ENCODE measurements at regions not wholly inside any gene's neighbourhood (a gene's known extent, or its start where the extent isn't known, plus 50 kb on each side); places are given as distances from the start of the nearest gene placed in this dataset.

- H3K9me3 ChIP-seq (ENCODE audit: control extremely low read depth in 1 of 5, control insufficient read depth in 4 of 5, insufficient read depth in 2 of 5, low read depth in 1 of 5, low read length in 4 of 5): peaks cover 0 to 8% (median 0%) of the 10 kb centered on the region in 5 experiments
- 50% methylated on average over 2 of the region's 4 CpGs for WGBS (ENCODE audit: insufficient coverage)
- H3K4me1 ChIP-seq (ENCODE audit: control extremely low read depth in 1 of 4, control insufficient read depth in 4 of 4, insufficient read depth in 4 of 4, low read length in 3 of 4): peaks cover 5 to 23% (median 15%) of the 10 kb centered on the region in 4 experiments
- ChIA-PET CTCF (no interaction called here), POLR2A (no interaction called here)
- H3K27me3 ChIP-seq (replicated peaks in 2 of 5; ENCODE audit: control insufficient read depth in 4 of 5, insufficient read depth in 5 of 5, low read length in 4 of 5): no peaks in the 10 kb centered on the region
- H3K4me3 ChIP-seq (ENCODE audit: control insufficient read depth in 1 of 7, extremely low read depth in 1 of 7, insufficient read depth in 4 of 7, low read depth in 2 of 7, low read length in 6 of 7): no peak overlapping the region
- no peaks in the 10 kb centered on the region for H3K36me3 ChIP-seq (ENCODE audit: control insufficient read depth in 4 of 4, insufficient read depth in 4 of 4, low read length in 3 of 4)
- H3K27ac ChIP-seq (ENCODE audit: insufficient read depth in 1 of 2, low read depth in 1 of 2, low read length in 2 of 2, poor library complexity in 1 of 2, severe bottlenecking in 2 of 2): no peak overlapping the region
- DNase-seq: peak; percentile 11 to 38 (median 37)
These were observed 166.1 kb upstream of the RAB6C start for GRCh38 chr2:129813404-129813803.

DNA sequence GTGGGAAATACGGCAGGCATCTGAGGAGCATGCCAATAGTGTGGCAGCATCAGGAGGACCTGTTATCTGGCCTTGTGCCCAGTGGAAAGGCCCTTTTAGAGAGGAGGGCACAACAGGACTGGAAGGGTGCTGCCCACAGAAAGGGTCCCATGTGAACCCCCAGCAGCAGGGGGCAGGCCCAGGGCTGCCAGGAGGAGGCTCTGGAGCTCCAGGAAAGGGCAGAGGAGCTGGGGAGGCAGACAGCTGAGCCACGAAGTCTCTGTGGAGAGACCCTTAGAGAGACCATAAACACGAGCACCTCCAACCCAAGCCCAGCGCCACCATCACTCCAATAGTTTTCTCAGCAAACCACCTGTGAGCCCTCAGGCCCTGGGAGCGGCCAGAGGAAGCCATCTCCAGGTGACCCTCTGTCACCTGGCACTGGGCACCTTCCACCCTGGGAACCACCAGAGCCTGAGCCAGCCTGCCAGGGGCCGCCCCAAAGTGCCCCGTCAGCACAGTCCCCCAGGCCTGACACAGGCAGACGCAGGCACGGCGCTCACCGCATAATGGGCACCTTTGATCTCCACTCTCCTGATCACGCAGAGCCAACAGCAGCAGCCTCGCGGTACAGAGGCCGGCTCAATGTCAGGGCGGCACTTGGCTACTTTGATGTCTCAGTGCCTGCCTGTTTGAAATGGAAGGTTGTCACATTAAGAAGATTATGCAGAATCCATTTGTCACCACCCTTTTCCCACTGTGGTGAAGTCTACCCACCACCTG lies 162.5 kb upstream of the RAB6C start:
- ChIA-PET CTCF (interaction anchor here (0.9 kb wide), 1 partner anchor 9 kb away, joined by 3 read pairs; no protein-coding TSS in a partner anchor), POLR2A (no interaction called here)
- H3K27ac ChIP-seq (ENCODE audit: insufficient read depth in 1 of 2, low read depth in 1 of 2, low read length in 2 of 2, poor library complexity in 1 of 2, severe bottlenecking in 2 of 2): no peak overlapping the region
- peaks cover 3 to 18% (median 12%) of the 10 kb centered on the region in 4 experiments for H3K4me1 ChIP-seq (ENCODE audit: control extremely low read depth in 1 of 4, control insufficient read depth in 4 of 4, insufficient read depth in 4 of 4, low read length in 3 of 4)
- no peak overlapping the region for H3K4me3 ChIP-seq (ENCODE audit: control insufficient read depth in 1 of 7, extremely low read depth in 1 of 7, insufficient read depth in 4 of 7, low read depth in 2 of 7, low read length in 6 of 7)
- peaks cover 0 to 8% (median 0%) of the 10 kb centered on the region in 5 experiments for H3K9me3 ChIP-seq (ENCODE audit: control extremely low read depth in 1 of 5, control insufficient read depth in 4 of 5, insufficient read depth in 2 of 5, low read depth in 1 of 5, low read length in 4 of 5)
- 95% methylated on average over 14 of the region's 16 CpGs for whole genome bisulfite sequencing (ENCODE audit: insufficient coverage)
- no peaks in the 10 kb centered on the region for H3K27me3 ChIP-seq (replicated peaks in 2 of 5; ENCODE audit: control insufficient read depth in 4 of 5, insufficient read depth in 5 of 5, low read length in 4 of 5)
- no peaks in the 10 kb centered on the region for H3K36me3 ChIP-seq (ENCODE audit: control insufficient read depth in 4 of 4, insufficient read depth in 4 of 4, low read length in 3 of 4)
- DNase-seq: no peak

DNA sequence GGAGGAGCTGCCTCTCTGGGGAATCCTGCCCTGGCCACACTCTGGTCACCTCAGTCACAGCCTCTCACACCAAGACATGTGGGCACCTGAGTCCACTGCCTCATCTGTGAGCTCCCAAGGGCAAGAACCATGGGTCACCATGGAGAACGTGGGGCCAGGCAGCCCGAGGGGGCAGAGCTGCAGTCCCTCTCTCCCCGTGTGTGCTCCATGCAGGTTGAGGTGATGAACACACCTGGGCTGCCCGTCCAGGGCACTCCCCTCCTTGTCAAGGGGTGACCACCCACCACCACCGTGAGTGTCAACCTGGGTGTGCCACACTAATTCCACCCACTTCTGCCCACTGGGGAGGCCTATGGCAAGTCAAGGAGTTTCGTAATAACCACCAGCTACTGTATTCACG lies 159.6 kb upstream of the RAB6C start:
- no peaks in the 10 kb centered on the region for H3K36me3 ChIP-seq (ENCODE audit: control insufficient read depth in 4 of 4, insufficient read depth in 4 of 4, low read length in 3 of 4)
- H3K4me1 ChIP-seq (ENCODE audit: control extremely low read depth in 1 of 4, control insufficient read depth in 4 of 4, insufficient read depth in 4 of 4, low read length in 3 of 4): no peaks in the 10 kb centered on the region
- H3K27me3 ChIP-seq (replicated peaks in 2 of 5; ENCODE audit: control insufficient read depth in 4 of 5, insufficient read depth in 5 of 5, low read length in 4 of 5): no peaks in the 10 kb centered on the region
- peaks cover 0 to 8% (median 0%) of the 10 kb centered on the region in 5 experiments for H3K9me3 ChIP-seq (ENCODE audit: control extremely low read depth in 1 of 5, control insufficient read depth in 4 of 5, insufficient read depth in 2 of 5, low read depth in 1 of 5, low read length in 4 of 5)
- POLR2A ChIA-PET: no interaction called here
- no peak for DNase-seq
- WGBS (ENCODE audit: insufficient coverage): 90% methylated on average over 5 of the region's 7 CpGs
- H3K27ac ChIP-seq (ENCODE audit: insufficient read depth in 1 of 2, low read depth in 1 of 2, low read length in 2 of 2, poor library complexity in 1 of 2, severe bottlenecking in 2 of 2): no peak overlapping the region
- peak overlapping the region in 1 of 7 experiments; percentile 8 for H3K4me3 ChIP-seq (ENCODE audit: control insufficient read depth in 1 of 7, extremely low read depth in 1 of 7, insufficient read depth in 4 of 7, low read depth in 2 of 7, low read length in 6 of 7)
- CTCF ChIA-PET: interaction anchor here (2.3 kb wide), 1 partner anchor 8 kb away, joined by 6 read pairs; no protein-coding TSS in a partner anchor

DNA sequence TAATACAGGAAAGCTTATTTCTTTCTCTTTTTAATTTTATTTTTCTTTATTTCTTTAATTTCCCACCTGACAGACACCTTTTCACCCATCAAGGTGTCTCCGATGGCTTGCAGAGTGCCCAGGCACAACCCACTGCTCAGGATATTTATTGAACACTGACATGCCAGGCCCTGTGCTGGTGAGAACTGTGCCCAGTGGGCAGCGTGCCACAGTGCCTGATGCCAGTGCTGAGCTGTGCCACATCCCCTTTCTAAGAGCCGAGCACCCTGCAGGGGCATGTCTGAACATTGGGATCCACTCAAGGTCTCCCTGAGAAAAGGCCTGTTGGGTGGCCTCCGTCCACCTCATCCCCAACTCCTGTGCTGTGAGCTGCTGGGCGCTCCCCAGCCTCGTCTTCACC lies 158.6 kb upstream of the RAB6C start:
- Histone ChIP-seq H3K9me3 (ENCODE audit: control extremely low read depth in 1 of 5, control insufficient read depth in 4 of 5, insufficient read depth in 2 of 5, low read depth in 1 of 5, low read length in 4 of 5) (peaks cover 0 to 1% (median 0%) of the 10 kb centered on the region in 5 experiments), H3K27ac (ENCODE audit: insufficient read depth in 1 of 2, low read depth in 1 of 2, low read length in 2 of 2, poor library complexity in 1 of 2, severe bottlenecking in 2 of 2) (no peak overlapping the region), H3K4me3 (ENCODE audit: control insufficient read depth in 1 of 7, extremely low read depth in 1 of 7, insufficient read depth in 4 of 7, low read depth in 2 of 7, low read length in 6 of 7) (no peak overlapping the region), H3K36me3 (ENCODE audit: control insufficient read depth in 4 of 4, insufficient read depth in 4 of 4, low read length in 3 of 4) (no peaks in the 10 kb centered on the region), H3K4me1 (ENCODE audit: control extremely low read depth in 1 of 4, control insufficient read depth in 4 of 4, insufficient read depth in 4 of 4, low read length in 3 of 4) (no peaks in the 10 kb centered on the region), H3K27me3 (replicated peaks in 2 of 5; ENCODE audit: control insufficient read depth in 4 of 5, insufficient read depth in 5 of 5, low read length in 4 of 5) (no peaks in the 10 kb centered on the region)
- no peak for DNase-seq
- WGBS (ENCODE audit: insufficient coverage): 97% methylated on average over 6 of the region's 6 CpGs
- POLR2A ChIA-PET: no interaction called here
- CTCF ChIA-PET: interaction anchor here (2.3 kb wide), 1 partner anchor 10 kb away, joined by 6 read pairs; no protein-coding TSS in a partner anchor

DNA sequence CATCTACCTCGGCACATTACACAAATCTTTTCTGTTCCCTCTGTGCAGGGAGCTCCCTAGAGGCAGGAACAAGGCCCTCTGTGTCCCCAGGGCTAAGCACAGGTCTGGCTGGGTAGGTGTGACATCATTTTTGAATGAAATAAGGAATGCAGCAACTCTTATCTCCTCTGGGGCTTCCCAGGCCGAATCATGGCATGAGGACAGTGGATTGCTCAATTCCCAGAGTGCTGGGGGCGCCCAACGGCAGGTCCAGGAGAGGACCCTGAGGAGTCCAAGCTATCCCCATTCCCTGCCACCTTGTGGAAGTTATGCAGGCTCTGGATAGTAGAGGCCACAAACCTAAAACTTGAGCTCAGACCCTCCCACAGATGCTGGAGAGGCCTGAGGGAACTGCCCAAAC lies 158.0 kb upstream of the RAB6C start:
- ChIA-PET CTCF (interaction anchor here (2.3 kb wide), 1 partner anchor 10 kb away, joined by 6 read pairs; no protein-coding TSS in a partner anchor), POLR2A (no interaction called here)
- Histone ChIP-seq H3K27me3 (replicated peaks in 2 of 5; ENCODE audit: control insufficient read depth in 4 of 5, insufficient read depth in 5 of 5, low read length in 4 of 5) (no peaks in the 10 kb centered on the region), H3K9me3 (ENCODE audit: control extremely low read depth in 1 of 5, control insufficient read depth in 4 of 5, insufficient read depth in 2 of 5, low read depth in 1 of 5, low read length in 4 of 5) (no peaks in the 10 kb centered on the region), H3K27ac (ENCODE audit: insufficient read depth in 1 of 2, low read depth in 1 of 2, low read length in 2 of 2, poor library complexity in 1 of 2, severe bottlenecking in 2 of 2) (no peak overlapping the region), H3K36me3 (ENCODE audit: control insufficient read depth in 4 of 4, insufficient read depth in 4 of 4, low read length in 3 of 4) (no peaks in the 10 kb centered on the region), H3K4me1 (ENCODE audit: control extremely low read depth in 1 of 4, control insufficient read depth in 4 of 4, insufficient read depth in 4 of 4, low read length in 3 of 4) (no peaks in the 10 kb centered on the region), H3K4me3 (ENCODE audit: control insufficient read depth in 1 of 7, extremely low read depth in 1 of 7, insufficient read depth in 4 of 7, low read depth in 2 of 7, low read length in 6 of 7) (no peak overlapping the region)
- DNase-seq: no peak
- 100% methylated on average over 2 of the region's 4 CpGs for WGBS (ENCODE audit: insufficient coverage)

- ChIA-PET POLR2A (no interaction called here), CTCF (no interaction called here)
- Histone ChIP-seq H3K4me1 (ENCODE audit: control extremely low read depth in 1 of 4, control insufficient read depth in 4 of 4, insufficient read depth in 4 of 4, low read length in 3 of 4) (no peaks in the 10 kb centered on the region), H3K27me3 (replicated peaks in 2 of 5; ENCODE audit: control insufficient read depth in 4 of 5, insufficient read depth in 5 of 5, low read length in 4 of 5) (no peaks in the 10 kb centered on the region), H3K9me3 (ENCODE audit: control extremely low read depth in 1 of 5, control insufficient read depth in 4 of 5, insufficient read depth in 2 of 5, low read depth in 1 of 5, low read length in 4 of 5) (no peaks in the 10 kb centered on the region), H3K36me3 (ENCODE audit: control insufficient read depth in 4 of 4, insufficient read depth in 4 of 4, low read length in 3 of 4) (no peaks in the 10 kb centered on the region), H3K27ac (ENCODE audit: insufficient read depth in 1 of 2, low read depth in 1 of 2, low read length in 2 of 2, poor library complexity in 1 of 2, severe bottlenecking in 2 of 2) (no peak overlapping the region), H3K4me3 (ENCODE audit: control insufficient read depth in 1 of 7, extremely low read depth in 1 of 7, insufficient read depth in 4 of 7, low read depth in 2 of 7, low read length in 6 of 7) (no peak overlapping the region)
- 90% methylated on average over 7 of the region's 10 CpGs for WGBS (ENCODE audit: insufficient coverage)
- DNase-seq: no peak
These were observed 156.4 kb upstream of the RAB6C start for GRCh38 chr2:129823044-129823443.

GRCh38 chr2:129827311-129828090 lies 152.0 kb upstream of the RAB6C start:
- Histone ChIP-seq H3K36me3 (ENCODE audit: control insufficient read depth in 4 of 4, insufficient read depth in 4 of 4, low read length in 3 of 4) (no peaks in the 10 kb centered on the region), H3K4me1 (ENCODE audit: control extremely low read depth in 1 of 4, control insufficient read depth in 4 of 4, insufficient read depth in 4 of 4, low read length in 3 of 4) (no peaks in the 10 kb centered on the region), H3K9me3 (ENCODE audit: control extremely low read depth in 1 of 5, control insufficient read depth in 4 of 5, insufficient read depth in 2 of 5, low read depth in 1 of 5, low read length in 4 of 5) (peaks cover 3 to 14% (median 6%) of the 10 kb centered on the region in 5 experiments), H3K27me3 (replicated peaks in 2 of 5; ENCODE audit: control insufficient read depth in 4 of 5, insufficient read depth in 5 of 5, low read length in 4 of 5) (no peaks in the 10 kb centered on the region), H3K27ac (ENCODE audit: insufficient read depth in 1 of 2, low read depth in 1 of 2, low read length in 2 of 2, poor library complexity in 1 of 2, severe bottlenecking in 2 of 2) (no peak overlapping the region), H3K4me3 (ENCODE audit: control insufficient read depth in 1 of 7, extremely low read depth in 1 of 7, insufficient read depth in 4 of 7, low read depth in 2 of 7, low read length in 6 of 7) (no peak overlapping the region)
- DNase-seq: no peak
- ChIA-PET CTCF (no interaction called here), POLR2A (no interaction called here)
- 95% methylated on average over 16 of the region's 27 CpGs for WGBS (ENCODE audit: insufficient coverage)
